ENCODE measurements at regions not wholly inside any gene's neighbourhood (a gene's known extent, or its start where the extent isn't known, plus 50 kb on each side); places are given as distances from the start of the nearest gene placed in this dataset.

DNA sequence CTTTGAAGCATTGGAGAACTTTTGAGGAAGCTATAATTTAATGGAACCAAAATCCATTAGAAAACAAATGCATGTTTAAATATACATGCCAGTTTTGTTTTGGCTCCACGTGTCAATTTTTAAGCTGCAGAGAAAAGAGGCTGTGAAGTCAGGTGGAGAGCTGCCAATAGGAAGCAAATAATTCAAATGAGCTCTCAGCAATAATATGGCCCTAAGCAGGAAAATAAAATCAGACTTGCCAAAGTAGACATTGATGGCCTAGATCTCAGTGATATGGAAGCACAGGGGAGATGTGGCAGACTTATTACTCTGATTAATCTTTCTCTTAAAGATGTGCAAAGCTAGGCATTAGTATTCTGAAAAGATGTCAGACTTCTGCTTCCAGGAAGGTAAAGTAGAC is 769.8 kb upstream of the NDST4 start:
- POLR2A ChIA-PET: no interaction called here
- H3K27me3 ChIP-seq (ENCODE audit: control insufficient read depth, insufficient read depth, low read length): no peaks in the 10 kb centered on the region
- DNase-seq (ENCODE audit: low read depth, low spot score) (no peak), ATAC-seq (no peak)
- H3K4me1 ChIP-seq (ENCODE audit: control insufficient read depth, insufficient read depth, low read length): no peaks in the 10 kb centered on the region
- CTCF ChIA-PET: no interaction called here
- in situ Hi-C loops (cut with HindIII; ENCODE audit: low pct_unique_long_range_greater_than_20kb, low sequenced_read_pairs): no loop called here
- no peak overlapping the region for H3K4me3 ChIP-seq (ENCODE audit: low read depth in 2 of 2, low read length in 2 of 2)
- H3K36me3 ChIP-seq (ENCODE audit: control insufficient read depth, insufficient read depth, low read length): no peaks in the 10 kb centered on the region
- intact Hi-C loops (cut with micrococcal nuclease; ENCODE audit: unreplicated experiment): no loop called here
- no peaks in the 10 kb centered on the region for H3K9me3 ChIP-seq (ENCODE audit: control insufficient read depth, insufficient read depth, low read depth, low read length)
- TF ChIP-seq CTCF (IDR thresholded peaks at IDR 0.05) (no peak), POLR2AphosphoS5 (IDR thresholded peaks at IDR 0.05; ENCODE audit: low read depth, low read length) (no peak), SIN3A (IDR thresholded peaks at IDR 0.05; ENCODE audit: borderline replicate concordance, insufficient read depth, low read depth, low read length) (no peak), REST (IDR thresholded peaks at IDR 0.05; ENCODE audit: insufficient read depth in 1 of 2, low read depth in 2 of 2, low read length in 1 of 2) (no peak), TCF7L2 (IDR thresholded peaks at IDR 0.05; ENCODE audit: low read depth, low read length) (no peak)
- no TSS peak for BruUV-seq (replicated peaks)
- H3K27ac ChIP-seq (ENCODE audit: low read length): no peak overlapping the region

DNA sequence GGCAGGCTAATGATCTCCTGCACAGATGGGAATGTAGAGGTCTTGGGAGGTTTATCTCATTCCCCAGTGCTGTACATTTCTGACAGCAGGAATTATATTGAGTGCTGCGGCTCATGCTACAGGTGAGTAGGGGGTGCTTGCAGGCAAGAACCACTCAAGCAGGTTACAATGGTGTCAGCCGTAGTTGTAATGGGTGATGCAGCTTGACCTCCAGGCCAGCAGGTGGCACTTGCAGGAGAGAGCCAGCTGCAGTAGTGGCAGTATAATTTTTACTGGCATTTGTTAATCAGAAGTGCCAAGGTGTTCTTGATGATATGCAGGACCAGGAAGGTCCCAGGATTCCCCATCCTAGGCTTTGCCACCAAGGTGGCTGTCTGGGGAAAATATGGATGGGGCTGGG is 759.6 kb upstream of the NDST4 start:
- Histone ChIP-seq H3K4me1 (ENCODE audit: control insufficient read depth, insufficient read depth, low read length) (no peaks in the 10 kb centered on the region), H3K27me3 (ENCODE audit: control insufficient read depth, insufficient read depth, low read length) (no peaks in the 10 kb centered on the region), H3K9me3 (ENCODE audit: control insufficient read depth, insufficient read depth, low read depth, low read length) (no peaks in the 10 kb centered on the region), H3K36me3 (ENCODE audit: control insufficient read depth, insufficient read depth, low read length) (no peaks in the 10 kb centered on the region), H3K27ac (ENCODE audit: low read length) (no peak overlapping the region), H3K4me3 (ENCODE audit: low read depth in 2 of 2, low read length in 2 of 2) (no peak overlapping the region)
- CTCF ChIA-PET: no interaction called here
- POLR2A ChIA-PET: no interaction called here
- intact Hi-C loops (cut with micrococcal nuclease; ENCODE audit: unreplicated experiment) (no loop called here), in situ Hi-C loops (cut with HindIII; ENCODE audit: low pct_unique_long_range_greater_than_20kb, low sequenced_read_pairs) (no loop called here)
- DNase-seq (ENCODE audit: low read depth, low spot score): no peak
- no TSS peak for BruUV-seq (replicated peaks)
- no peak for TF ChIP-seq TCF7L2 (IDR thresholded peaks at IDR 0.05; ENCODE audit: low read depth, low read length)
- no peak for TF ChIP-seq POLR2AphosphoS5 (IDR thresholded peaks at IDR 0.05; ENCODE audit: low read depth, low read length)
- TF ChIP-seq SIN3A (IDR thresholded peaks at IDR 0.05; ENCODE audit: borderline replicate concordance, insufficient read depth, low read depth, low read length): no peak
- no peak for TF ChIP-seq REST (IDR thresholded peaks at IDR 0.05; ENCODE audit: insufficient read depth in 1 of 2, low read depth in 2 of 2, low read length in 1 of 2)
- TF ChIP-seq CTCF (IDR thresholded peaks at IDR 0.05): no peak
- no peak for ATAC-seq
